ENCODE measurements at regions not wholly inside any gene's neighbourhood (a gene's known extent, or its start where the extent isn't known, plus 50 kb on each side); places are given as distances from the start of the nearest gene placed in this dataset.

GRCh38 chr4:166519774-166520173, 646.7 kb downstream of the TLL1 start:
- H3K27ac ChIP-seq = no peak overlapping the region
- no peak for ATAC-seq (ENCODE audit: insufficient number of reproducible peaks, low FRiP score, low read depth)
- H3K9me3 ChIP-seq = no peaks in the 10 kb centered on the region
- no peak overlapping the region for H3K4me3 ChIP-seq
- no peak for TF ChIP-seq CTCF (IDR thresholded peaks at IDR 0.05)
- H3K4me1 ChIP-seq (ENCODE audit: control insufficient read depth in 1 of 2, low read depth in 2 of 2) = no peaks in the 10 kb centered on the region
- DNase-seq (ENCODE audit: low spot score) = no peak
- no peaks in the 10 kb centered on the region for H3K36me3 ChIP-seq
- no peaks in the 10 kb centered on the region for H3K27me3 ChIP-seq (replicated peaks; ENCODE audit: insufficient read depth)

- Histone ChIP-seq H3K4me1 (ENCODE audit: control insufficient read depth in 1 of 2, low read depth in 2 of 2) (no peaks in the 10 kb centered on the region), H3K36me3 (no peaks in the 10 kb centered on the region), H3K4me3 (no peak overlapping the region), H3K9me3 (no peaks in the 10 kb centered on the region), H3K27me3 (replicated peaks; ENCODE audit: insufficient read depth) (no peaks in the 10 kb centered on the region), H3K27ac (no peak overlapping the region)
- DNase-seq (ENCODE audit: low spot score) = no peak
- ATAC-seq (ENCODE audit: insufficient number of reproducible peaks, low FRiP score, low read depth) = no peak
- no peak for TF ChIP-seq CTCF (IDR thresholded peaks at IDR 0.05)
Measured at GRCh38 chr4:166527500-166527899, 654.5 kb downstream of the TLL1 start.

GRCh38 chr4:166531703-166532102, 658.7 kb downstream of the TLL1 start:
- Histone ChIP-seq H3K27me3 (replicated peaks; ENCODE audit: insufficient read depth) (no peaks in the 10 kb centered on the region), H3K4me3 (no peak overlapping the region), H3K4me1 (ENCODE audit: control insufficient read depth in 1 of 2, low read depth in 2 of 2) (no peaks in the 10 kb centered on the region), H3K9me3 (no peaks in the 10 kb centered on the region), H3K36me3 (no peaks in the 10 kb centered on the region), H3K27ac (no peak overlapping the region)
- TF ChIP-seq CTCF (IDR thresholded peaks at IDR 0.05) = no peak
- no peak for ATAC-seq (ENCODE audit: insufficient number of reproducible peaks, low FRiP score, low read depth)
- DNase-seq (ENCODE audit: low spot score) = no peak

GRCh38 chr4:166535865-166536264, 662.8 kb downstream of the TLL1 start:
- no peaks in the 10 kb centered on the region for H3K36me3 ChIP-seq

GRCh38 chr4:166538491-166539005, 665.5 kb downstream of the TLL1 start:
- DNase-seq (ENCODE audit: low spot score) = no peak
- no peak for ATAC-seq (ENCODE audit: insufficient number of reproducible peaks, low FRiP score, low read depth)
- Histone ChIP-seq H3K4me3 (no peak overlapping the region), H3K9me3 (no peaks in the 10 kb centered on the region), H3K27me3 (replicated peaks; ENCODE audit: insufficient read depth) (no peaks in the 10 kb centered on the region), H3K27ac (no peak overlapping the region), H3K4me1 (ENCODE audit: control insufficient read depth in 1 of 2, low read depth in 2 of 2) (no peaks in the 10 kb centered on the region), H3K36me3 (no peaks in the 10 kb centered on the region)
- TF ChIP-seq CTCF (IDR thresholded peaks at IDR 0.05) = no peak

More at GRCh38 chr4:166535865-166536264, 662.8 kb downstream of the TLL1 start:
- no peak for TF ChIP-seq CTCF (IDR thresholded peaks at IDR 0.05)
- H3K9me3 ChIP-seq = no peaks in the 10 kb centered on the region
- H3K27me3 ChIP-seq (replicated peaks; ENCODE audit: insufficient read depth) = no peaks in the 10 kb centered on the region
- H3K4me3 ChIP-seq = no peak overlapping the region
- no peaks in the 10 kb centered on the region for H3K4me1 ChIP-seq (ENCODE audit: control insufficient read depth in 1 of 2, low read depth in 2 of 2)
- DNase-seq (ENCODE audit: low spot score) (no peak), ATAC-seq (ENCODE audit: insufficient number of reproducible peaks, low FRiP score, low read depth) (no peak)
- no peak overlapping the region for H3K27ac ChIP-seq
